ENCODE measurements at regions not wholly inside any gene's neighbourhood (a gene's known extent, or its start where the extent isn't known, plus 50 kb on each side); places are given as distances from the start of the nearest gene placed in this dataset.

DNA sequence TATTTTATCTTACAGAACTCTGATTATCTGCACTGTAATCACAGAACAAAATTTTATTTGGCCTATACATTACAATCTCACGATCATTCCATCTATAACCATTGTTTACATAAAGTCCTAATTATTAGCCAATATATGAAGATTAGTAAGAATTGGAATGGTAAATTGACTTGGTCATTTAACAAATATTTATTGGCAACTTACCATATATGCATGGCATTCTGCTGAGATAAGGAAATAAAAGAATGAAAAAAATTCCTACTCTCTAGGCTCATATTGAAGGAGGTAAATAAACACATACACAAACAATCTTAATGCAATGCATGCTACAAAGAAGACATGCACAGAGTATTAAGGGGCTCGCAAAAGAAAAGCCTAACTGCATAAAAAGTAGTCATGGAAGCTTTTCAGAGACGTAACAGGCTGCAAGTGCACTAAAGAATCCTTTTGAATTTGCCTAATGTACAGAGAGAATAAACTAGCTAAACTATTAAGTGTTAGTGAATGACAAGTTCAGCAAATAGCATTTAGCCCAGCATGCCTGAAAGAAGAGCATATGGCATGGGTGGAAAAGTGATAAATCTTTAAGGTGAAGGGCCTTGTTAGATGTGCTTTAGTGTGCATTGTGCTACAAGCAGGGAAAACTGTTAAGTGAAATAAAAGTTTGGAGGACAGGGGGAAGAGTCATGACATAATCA, 1131.1 kb downstream of the PCDH9 start:
- no peak for TF ChIP-seq POLR2A (IDR thresholded peaks at IDR 0.05; ENCODE audit: low read depth, low read length)
- TF ChIP-seq, protein P1, sequence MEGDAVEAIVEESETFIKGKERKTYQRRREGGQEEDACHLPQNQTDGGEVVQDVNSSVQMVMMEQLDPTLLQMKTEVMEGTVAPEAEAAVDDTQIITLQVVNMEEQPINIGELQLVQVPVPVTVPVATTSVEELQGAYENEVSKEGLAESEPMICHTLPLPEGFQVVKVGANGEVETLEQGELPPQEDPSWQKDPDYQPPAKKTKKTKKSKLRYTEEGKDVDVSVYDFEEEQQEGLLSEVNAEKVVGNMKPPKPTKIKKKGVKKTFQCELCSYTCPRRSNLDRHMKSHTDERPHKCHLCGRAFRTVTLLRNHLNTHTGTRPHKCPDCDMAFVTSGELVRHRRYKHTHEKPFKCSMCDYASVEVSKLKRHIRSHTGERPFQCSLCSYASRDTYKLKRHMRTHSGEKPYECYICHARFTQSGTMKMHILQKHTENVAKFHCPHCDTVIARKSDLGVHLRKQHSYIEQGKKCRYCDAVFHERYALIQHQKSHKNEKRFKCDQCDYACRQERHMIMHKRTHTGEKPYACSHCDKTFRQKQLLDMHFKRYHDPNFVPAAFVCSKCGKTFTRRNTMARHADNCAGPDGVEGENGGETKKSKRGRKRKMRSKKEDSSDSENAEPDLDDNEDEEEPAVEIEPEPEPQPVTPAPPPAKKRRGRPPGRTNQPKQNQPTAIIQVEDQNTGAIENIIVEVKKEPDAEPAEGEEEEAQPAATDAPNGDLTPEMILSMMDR (conservative IDR thresholded peaks at IDR 0.05; ENCODE audit: low read depth, low read length): no peak
- no peak for TF ChIP-seq MXI1 (IDR thresholded peaks at IDR 0.05; ENCODE audit: borderline replicate concordance, low read depth, low read length)
- TF ChIP-seq, protein P2, sequence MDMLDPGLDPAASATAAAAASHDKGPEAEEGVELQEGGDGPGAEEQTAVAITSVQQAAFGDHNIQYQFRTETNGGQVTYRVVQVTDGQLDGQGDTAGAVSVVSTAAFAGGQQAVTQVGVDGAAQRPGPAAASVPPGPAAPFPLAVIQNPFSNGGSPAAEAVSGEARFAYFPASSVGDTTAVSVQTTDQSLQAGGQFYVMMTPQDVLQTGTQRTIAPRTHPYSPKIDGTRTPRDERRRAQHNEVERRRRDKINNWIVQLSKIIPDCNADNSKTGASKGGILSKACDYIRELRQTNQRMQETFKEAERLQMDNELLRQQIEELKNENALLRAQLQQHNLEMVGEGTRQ (IDR thresholded peaks at IDR 0.05; ENCODE audit: low read depth, low read length): no peak
- no peak for TF ChIP-seq RFX5 (IDR thresholded peaks at IDR 0.05; ENCODE audit: low read depth, low read length)
- no peak for TF ChIP-seq CEBPB (IDR thresholded peaks at IDR 0.05; ENCODE audit: low read depth, low read length)
